ENCODE measurements at regions not wholly inside any gene's neighbourhood (a gene's known extent, or its start where the extent isn't known, plus 50 kb on each side); places are given as distances from the start of the nearest gene placed in this dataset.

DNA sequence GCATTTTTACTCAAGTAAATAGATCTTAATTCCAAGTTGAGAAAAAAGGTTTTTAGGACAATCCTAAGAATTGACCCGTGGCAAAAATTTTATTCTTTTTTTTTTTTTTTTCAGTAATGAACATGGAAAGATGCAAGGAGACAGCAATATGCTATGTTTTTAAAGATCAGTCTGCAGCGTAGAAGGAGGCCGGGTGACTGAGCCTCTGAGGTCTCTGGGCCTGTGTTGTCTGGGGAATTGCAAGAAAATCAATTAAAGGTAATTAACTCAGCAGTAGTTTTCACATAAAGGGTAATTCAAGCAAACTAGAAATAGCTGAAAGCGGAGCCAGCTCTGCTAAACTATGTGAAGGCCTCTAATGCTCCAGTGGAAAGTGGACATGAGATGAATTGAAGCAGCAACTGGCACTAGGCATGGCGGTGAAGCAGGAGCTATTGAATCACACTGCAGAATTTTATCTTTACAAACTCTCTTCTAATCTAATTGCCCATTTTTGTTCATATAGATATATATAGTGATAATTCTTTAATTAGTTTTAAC lies 285.2 kb upstream of the ITGA1 start:
- DNase-seq, result no peak

DNA sequence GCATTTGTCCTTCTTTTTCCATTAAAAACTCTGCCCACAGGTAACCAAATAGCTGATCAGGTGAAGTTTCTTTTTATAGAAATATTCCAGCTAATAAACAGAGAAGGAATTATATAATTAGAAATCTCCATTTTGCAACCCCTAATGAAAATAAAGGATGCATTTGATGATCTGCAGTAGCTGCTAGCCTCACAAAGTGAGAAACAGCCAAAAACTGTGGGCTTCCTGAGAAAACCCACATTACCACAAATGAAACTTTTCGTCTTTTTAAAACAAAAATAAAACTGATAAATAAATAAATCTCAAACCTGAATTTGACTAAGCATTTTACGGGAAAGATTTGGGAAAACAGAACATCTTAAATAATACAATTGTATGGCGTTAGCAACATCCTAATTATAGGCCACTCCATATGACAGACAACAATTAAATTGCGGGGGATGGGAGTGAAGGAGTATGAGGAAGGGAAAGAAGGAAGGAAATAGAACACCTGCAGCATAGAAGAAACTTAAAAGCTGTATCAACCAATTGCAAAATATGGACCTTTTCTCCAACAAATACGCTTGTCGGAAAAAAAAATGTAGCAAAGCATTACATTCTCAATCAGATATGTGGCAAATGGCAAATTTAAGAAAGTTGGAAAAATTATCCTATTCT lies 283.0 kb upstream of the ITGA1 start:
- DNase-seq, result no peak

- no peak for DNase-seq
Measured at GRCh38 chr5:52517667-52518066, 270.0 kb upstream of the ITGA1 start.

DNA sequence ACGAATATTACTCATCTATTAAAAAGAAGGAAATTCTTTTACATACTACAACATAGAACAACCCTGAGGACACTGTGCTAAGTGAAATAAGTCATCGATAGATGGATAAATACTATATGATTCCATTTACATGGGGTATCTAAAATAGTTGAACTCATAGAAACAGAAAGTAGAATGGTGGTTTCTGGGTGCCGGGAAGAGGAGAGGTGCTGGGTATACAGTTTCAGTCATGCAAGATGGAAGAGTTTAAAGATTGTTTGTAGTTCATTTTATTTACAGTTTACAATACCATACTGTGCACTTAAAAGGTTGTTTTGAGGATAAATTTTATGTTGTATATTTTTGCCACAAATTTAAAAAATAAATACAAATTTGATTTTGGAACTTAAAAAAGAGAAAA lies 267.5 kb upstream of the ITGA1 start:
- DNase-seq, result no peak

DNA sequence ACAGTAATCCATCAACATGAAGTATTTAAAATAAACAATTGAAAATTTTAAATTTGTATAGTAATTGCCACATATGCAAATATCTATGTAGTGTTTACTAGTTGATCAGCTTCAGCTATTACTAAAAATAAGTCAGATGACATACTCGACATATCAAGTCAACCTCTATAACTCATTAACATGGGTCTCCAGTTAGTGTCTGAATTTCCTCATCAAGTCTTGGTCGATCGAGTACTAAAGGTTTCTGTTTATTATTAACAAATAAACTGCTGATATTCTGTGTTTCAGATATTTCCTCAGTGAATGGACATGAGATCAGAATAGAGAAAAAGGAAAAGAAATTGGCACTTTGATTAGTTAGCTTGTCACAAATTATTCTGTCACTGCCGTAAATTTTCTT lies 266.5 kb upstream of the ITGA1 start:
- no peak for DNase-seq

DNA sequence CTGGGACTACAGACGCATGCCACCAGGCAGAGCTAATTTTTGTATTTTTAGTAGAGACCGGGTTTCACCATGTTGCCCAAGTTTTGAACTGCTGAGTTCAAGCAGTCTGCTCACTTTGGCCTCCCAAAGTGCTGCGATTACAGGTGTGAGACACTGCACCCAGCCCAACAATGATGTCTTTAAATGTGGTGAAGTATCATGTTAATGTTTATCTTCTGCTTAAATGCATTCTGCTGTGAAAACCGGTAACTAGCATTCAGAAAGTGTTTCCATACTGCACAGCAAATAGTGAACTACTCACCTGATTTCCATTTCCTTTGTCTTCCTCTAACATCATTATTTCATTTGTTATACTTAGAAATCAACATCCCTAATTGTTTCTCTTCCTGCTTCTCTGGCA lies 264.0 kb upstream of the ITGA1 start:
- no peak for DNase-seq

DNA sequence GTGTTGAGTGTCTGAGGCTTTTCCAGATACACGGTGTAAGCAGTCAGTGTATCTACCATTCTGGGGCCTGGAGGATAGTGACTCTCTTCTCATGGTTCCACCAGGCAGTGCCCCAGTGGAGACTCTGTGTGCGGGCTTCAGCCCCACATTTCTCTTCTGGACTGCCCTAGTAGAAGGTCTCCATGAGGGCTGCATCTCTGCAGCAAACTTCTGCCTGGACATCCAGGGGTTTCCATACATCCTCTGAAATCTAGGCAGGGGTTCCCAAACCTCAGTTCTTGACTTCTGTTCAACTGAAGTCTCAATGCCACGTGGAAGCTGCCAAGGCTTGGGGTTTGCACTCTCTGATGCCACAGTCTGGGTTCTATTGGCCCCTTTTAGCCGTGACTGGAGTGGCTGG lies 256.6 kb upstream of the ITGA1 start:
- DNase-seq, result no peak

- DNase-seq, result no peak
Measured at GRCh38 chr5:52543594-52543993, 244.1 kb upstream of the ITGA1 start.

GRCh38 chr5:52544738-52545137 lies 243.0 kb upstream of the ITGA1 start:
- no peak for DNase-seq

DNA sequence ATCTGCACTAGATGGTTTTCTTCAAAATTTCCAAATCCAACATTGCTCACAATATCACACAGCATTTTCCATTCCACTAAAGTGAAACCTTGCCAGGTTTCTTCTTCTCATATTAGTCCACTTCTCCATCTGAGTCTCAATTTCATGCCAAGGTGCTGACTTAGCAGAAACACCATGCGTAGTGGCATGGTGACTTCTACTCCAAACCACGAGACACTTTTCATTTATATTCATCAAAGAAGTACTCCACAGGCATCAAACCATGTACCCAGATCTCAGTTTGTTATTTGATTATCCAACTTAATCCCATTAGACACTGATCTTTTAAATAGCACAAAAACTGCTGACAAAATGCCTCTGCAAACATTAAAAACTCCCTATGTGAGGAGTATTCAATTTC lies 233.4 kb upstream of the ITGA1 start:
- no peak for DNase-seq

DNA sequence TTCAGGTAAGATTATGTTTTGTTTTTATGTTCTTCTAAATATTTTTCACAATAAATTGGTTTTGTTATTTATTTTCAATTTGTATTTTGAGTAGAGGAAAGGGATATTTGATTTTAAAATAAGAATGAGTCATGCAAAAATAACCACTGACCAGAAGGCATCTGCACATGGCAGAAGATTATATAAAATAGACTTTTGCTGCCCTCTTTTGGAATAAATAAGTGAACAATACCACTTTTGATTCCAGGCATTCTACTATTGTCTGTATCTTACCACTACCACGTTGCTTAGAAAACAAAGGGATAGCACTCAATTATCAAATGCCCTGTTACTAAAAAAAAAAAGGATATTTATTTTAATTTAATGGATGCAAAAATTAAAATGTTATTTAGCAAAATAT lies 227.3 kb upstream of the ITGA1 start:
- no peak for DNase-seq

GRCh38 chr5:52562473-52562872 lies 225.2 kb upstream of the ITGA1 start:
- DNase-seq, result no peak

DNA sequence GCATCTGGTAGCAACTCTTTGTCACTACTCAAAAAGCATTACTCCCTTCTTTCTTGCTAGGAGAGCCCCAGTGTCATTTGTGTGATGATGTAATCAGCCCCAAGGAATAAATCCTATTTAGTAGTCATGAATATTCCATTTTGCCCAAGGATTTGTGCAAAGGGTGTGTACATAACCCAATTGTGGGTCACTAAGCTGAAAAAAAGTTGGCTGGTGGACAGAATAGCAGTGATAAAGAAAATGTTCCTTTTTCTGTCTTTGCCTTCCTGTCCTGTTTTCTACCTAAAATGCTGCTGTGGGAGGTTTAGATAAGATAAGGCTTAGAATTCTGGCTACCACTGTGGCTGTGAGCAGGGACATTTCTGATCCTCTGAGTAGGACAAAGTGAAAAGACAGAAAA lies 223.1 kb upstream of the ITGA1 start:
- no peak for DNase-seq

DNA sequence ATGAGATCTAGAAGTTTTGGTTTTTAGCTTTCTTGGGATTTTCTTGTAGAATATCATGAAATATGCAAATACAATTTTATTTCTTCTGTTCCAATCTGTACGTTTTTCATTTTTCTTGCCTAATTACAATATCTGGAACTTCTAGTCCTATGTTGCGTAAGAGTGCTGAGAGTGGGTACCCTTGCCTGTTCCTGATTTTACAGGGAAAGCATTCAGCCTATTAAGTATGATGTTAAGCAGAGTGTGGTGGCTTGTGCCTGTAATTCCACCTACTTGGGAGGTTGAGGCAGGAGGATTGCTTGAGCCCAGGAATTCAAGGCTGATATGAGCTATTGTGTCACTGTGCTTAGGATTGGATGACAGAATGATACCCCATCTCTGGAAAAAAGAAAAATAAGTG lies 210.2 kb upstream of the ITGA1 start:
- no peak for DNase-seq

GRCh38 chr5:52579391-52579790 lies 208.3 kb upstream of the ITGA1 start:
- DNase-seq, result no peak

GRCh38 chr5:52580921-52581320 lies 206.8 kb upstream of the ITGA1 start:
- DNase-seq, result no peak

DNA sequence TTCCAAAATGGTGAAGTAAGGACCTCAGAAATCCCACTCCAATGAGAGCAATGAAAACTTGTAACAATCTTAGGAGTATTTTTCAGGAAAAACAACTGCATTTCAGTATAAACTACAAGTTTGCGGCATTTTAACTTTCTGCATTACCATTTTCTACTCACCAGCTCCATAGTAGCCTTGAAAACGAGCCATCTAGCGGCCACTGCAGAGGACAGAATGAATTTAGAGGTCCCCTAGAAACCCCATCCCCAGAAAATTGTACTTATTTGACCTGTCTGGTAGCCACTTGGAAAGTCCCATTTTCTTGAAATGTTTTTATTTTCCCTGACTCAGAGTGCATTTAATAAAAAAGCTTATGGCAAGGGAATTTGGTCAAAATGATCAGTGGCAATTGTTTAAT lies 205.4 kb upstream of the ITGA1 start:
- no peak for DNase-seq

DNA sequence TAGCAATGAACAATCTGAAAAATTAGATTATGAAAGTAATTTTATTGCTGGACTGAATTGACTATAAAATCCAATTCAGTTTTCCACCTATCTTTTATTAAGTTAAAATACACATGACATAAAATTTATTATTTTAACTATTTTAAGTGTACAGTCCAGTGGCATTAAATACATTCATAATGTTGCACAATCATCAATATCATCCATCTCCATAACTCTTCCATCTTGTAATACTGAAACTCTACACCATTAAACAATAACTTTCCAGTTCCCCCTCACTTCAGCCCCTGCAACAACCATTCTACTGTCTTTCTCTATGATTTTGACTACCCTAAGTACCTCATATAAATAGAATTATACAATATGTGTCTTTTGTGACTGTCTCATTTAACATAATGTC lies 200.6 kb upstream of the ITGA1 start:
- no peak for DNase-seq

DNA sequence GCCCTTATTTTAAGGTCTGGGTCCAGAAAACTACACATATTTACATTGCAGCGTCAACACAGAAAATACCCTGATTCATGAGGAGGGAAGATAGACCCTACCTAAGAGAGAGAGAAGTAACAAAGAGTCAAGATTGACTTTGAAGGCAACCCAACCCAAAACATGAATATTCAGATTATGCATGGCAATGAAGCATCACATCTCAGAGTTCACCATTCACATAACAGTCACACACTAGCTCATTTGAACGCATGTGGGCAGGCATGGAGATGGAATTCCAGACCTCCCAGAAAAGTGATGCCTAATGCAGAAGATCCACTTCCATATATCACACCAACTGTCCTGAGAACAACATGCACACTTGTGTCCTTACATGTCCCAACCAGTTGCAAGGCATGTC lies 190.1 kb upstream of the ITGA1 start:
- no peak for DNase-seq

DNA sequence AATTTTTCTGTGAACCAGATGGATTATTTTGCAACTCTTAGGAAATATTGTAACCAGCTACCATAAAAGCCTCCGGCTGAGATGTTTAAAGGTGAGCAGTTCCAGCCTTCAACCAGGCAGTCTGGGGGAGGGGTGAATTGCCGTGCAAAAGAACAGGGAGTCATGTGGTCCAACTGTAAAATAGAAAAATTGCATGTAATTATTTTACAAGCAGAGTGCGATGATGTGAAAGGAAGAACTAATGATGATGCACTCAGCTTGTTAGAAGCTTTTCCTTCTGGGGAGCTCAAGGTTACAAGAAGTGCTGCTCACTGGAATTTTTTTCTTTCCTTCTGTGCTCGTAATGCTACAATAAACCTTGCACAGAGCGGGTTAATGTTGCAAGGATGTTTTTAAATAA lies 188.7 kb upstream of the ITGA1 start:
- no peak for DNase-seq

DNA sequence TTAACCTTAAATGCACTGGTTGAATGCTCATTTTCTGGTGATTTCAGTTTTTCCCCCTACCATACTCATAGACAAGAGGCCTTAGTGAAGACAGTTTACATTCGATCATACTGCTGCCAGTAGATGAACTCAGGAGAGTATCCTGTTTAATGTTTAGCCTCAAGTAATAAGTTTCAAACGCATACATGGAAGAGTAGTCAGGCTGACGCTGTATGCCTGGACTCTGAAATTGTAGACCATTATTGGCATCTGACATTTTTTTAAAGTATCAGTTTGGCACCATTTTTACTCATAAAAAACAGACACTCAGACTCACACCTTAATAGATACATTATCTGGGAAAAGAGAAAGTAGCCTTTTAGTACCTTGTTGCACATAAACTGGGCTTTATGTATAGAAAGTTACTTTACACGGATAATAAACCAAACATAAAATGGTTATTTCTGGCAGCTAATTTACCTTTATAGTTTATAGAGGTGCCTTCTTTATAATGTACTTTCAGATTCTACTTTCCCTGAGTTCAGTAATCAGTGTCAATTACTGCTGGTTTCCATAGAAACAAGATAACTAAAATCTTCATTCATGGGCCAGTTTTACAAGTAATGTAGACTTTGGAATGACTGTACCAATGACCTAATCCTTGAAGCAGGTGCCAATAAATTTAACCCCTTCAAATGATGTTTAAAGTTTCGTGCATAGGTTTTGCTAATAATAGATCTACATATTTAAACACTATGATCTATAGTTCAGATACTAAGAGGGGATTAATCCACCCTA lies 183.8 kb upstream of the ITGA1 start:
- no peak for DNase-seq

DNA sequence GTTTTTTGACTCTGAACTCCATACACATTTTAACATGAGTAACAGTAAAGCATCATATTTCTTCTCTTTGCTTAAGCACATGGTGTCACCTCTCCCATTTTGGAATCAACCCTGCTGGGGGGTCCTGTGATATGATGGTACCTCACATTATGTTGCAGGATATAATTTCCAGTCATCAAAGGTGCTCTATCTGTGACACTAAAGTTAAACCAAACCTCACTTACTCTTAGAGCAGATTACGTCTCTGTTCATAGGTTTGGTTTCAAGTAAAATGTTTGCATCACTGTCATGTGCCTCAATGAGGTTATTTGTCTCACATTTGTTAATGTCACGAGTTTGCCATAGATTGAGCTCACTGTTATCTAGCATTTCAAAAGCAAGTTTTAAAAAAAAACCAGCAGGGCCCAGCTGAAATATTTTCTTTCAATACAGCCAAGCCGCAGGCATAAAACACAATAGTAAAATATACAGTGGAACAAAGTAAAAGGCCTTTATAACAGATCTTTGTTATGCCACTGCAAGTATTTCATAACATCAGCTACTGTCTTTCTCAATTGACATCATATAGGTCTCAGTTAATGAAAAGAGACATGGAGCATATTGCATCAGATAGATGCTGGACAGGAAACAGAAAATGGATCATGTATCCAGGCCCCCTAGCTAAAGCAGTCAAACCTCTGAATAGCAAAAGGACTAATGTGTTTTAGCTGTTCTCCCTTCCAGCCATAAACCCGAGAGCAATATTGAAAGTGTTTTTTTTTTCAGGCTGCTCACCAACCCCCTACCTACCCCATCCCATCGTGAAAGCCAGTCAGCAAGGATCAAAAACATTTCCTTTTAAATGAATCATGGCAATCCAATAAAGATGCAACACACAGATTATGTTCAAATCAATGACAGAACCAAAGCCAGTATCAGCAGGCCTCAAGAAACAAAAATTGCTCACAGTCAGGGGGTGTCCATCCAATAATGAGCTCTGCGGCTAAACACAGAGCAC lies 182.1 kb upstream of the ITGA1 start:
- no peak for DNase-seq

All from skin of body (tissue), 1 donor.